Motor neuron (in vitro differentiated cells): ENCODE measurements at regions not wholly inside any gene's neighbourhood (a gene's known extent, or its start where the extent isn't known, plus 50 kb on each side); places are given as distances from the start of the nearest gene placed in this dataset.
"Not testable (repeated sequence)": the region's sequence is repeated elsewhere in the genome, so short reads cannot be mapped to it uniquely, and the experiment has no call there.

ENCODE experiments used
- ATAC-seq, 8 experiments: fragments of 200-7000 bp; cut with Tn5 transposase; replicated peaks in 6 of 8; 2 replicates each; pipeline ENCODE4 v1.8.0; 2021; ENCODE audit warnings: mild to moderate bottlenecking in 8 of 8, moderate library complexity in 8 of 8
- H3K27ac ChIP-seq, 2 donors: fragments of 250-450 bp; sonication (Bioruptor Pico); 2 replicates each; pipeline ENCODE4 v1.9.0; 2021; ENCODE audit warnings: antibody characterized with exemption in 2 of 2, mild to moderate bottlenecking in 2 of 2, moderate library complexity in 1 of 2
- H3K4me1 ChIP-seq, 2 donors: fragments of 250-450 bp; sonication (Bioruptor Pico); replicated peaks in 1 of 2; 2 replicates each; pipeline ENCODE4 v1.6.1; 2021; ENCODE audit warnings: antibody characterized with exemption in 2 of 2, mild to moderate bottlenecking in 2 of 2, moderate library complexity in 1 of 2
- H3K4me3 ChIP-seq, 5 donors: fragments of 250-450 bp; sonication (Bioruptor Pico); 2 replicates each; pipeline ENCODE4 v1.9.0; 2021; ENCODE audit warnings: antibody characterized with exemption in 5 of 5, mild to moderate bottlenecking in 5 of 5, moderate library complexity in 4 of 5
- WGBS, 10 experiments: fragments of 450-650 bp; shearing (Covaris generic); methylation state at CpG; one replicate each; pipeline ENCODE4 v1.0.0; 2022; 5-methylcytosine and 5-hydroxymethylcytosine counted together
- in situ Hi-C, 9 experiments: fragments of 400-800 bp; cut with MboI; loops; one replicate each; pipeline ENCODE4 v1.15.0; 2021; ENCODE audit warnings: low sequenced_read_pairs in 9 of 9, low pct_unique_long_range_greater_than_20kb in 2 of 9; ENCODE audit not compliant: unreplicated experiment in 9 of 9

DNA sequence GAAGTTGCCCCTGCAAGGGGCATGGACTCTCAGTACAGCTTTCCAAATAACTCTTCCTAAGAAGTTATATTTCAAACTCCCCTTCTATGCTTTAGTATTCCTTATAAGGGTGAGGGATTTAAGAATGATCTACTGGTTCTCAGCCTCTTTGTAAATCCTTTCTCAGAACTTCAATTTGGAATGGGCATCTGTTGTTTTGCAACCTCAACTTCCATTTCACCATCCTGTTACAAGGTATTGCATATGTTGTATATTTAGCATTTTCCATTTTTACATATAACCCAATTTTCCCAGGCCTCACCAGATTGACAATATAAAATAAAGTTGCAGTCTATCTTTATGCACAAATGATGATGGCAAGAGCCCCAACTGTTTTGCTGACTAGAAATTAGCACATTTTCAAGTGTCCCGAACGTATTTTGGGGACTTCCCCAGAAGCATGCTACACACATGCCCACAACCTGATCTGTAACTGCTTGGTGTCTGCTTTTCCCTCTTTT is 154.9 kb upstream of the CARMIL1 start:
- Histone ChIP-seq H3K4me1 (no peaks in the 10 kb centered on the region), H3K27ac (no peak overlapping the region), H3K4me3 (no peak overlapping the region)
- in situ Hi-C loops: no loop called here
- 40 to 88% (median 82%) methylated on average over 1 to 2 of the region's 2 CpGs; no CpG with 5 or more reads in 4 of the 10 experiments for WGBS, 10 experiments
- ATAC-seq: peak in 2 of 8 experiments; percentile 17 to 48

DNA sequence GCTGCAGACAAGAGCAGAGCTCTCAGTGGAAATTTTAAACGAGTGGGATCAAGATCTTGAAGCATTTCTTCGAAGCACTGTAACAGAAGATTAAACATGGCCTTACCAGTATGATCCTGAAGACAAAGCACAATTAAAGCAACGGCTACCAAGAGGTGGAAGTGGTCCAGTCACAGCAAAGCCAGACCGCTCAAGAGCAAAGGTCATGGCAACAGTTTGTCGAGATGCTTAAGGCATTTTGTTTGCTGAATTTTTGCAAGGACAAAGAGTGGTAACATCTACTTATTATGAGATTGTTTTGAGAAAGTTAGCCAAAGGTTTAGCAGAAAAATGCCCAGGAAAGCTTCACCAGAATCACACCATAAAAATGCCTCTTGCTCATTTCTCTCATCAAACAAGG is 153.4 kb upstream of the CARMIL1 start:
- in situ Hi-C loops: no loop called here
- Histone ChIP-seq H3K27ac (no peak overlapping the region), H3K4me1 (no peaks in the 10 kb centered on the region), H3K4me3 (no peak overlapping the region)
- WGBS, 10 experiments: 70 to 95% (median 87%) methylated on average over 1 to 5 of the region's 5 CpGs
- no peak for ATAC-seq

- no peak overlapping the region for H3K4me3 ChIP-seq
- no peak for ATAC-seq
- no peaks in the 10 kb centered on the region for H3K4me1 ChIP-seq
- no peak overlapping the region for H3K27ac ChIP-seq
- WGBS, 10 experiments: 56 to 100% (median 86%) methylated on average over 1 to 5 of the region's 5 CpGs
- in situ Hi-C loops: no loop called here
Measured at GRCh38 chr6:25127076-25127837, 151.9 kb upstream of the CARMIL1 start.

DNA sequence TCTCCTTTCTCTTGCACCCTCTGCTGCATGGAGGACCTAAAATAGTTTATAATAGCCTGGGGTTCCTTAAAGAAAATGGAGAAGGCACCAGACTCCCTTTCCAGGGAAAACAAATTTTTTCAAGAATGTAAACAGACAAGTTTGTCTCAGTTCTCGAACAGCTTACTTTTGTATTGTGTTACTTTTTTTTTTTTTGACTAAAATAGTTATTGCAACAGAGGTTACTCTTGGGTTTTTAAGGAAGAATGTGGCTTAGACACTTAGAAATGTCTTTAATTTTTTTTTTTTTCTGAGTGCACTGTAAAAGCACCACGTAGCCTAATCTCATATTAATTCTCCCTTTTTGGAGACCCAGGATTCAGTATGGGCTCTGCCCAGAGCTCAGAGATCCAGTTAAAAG is 148.7 kb upstream of the CARMIL1 start:
- 21 to 95% (median 72%) methylated on average over 2 of the region's 2 CpGs for WGBS, 10 experiments
- Histone ChIP-seq H3K4me3 (no peak overlapping the region), H3K27ac (no peak overlapping the region), H3K4me1 (no peaks in the 10 kb centered on the region)
- in situ Hi-C loops: no loop called here
- ATAC-seq: no peak

DNA sequence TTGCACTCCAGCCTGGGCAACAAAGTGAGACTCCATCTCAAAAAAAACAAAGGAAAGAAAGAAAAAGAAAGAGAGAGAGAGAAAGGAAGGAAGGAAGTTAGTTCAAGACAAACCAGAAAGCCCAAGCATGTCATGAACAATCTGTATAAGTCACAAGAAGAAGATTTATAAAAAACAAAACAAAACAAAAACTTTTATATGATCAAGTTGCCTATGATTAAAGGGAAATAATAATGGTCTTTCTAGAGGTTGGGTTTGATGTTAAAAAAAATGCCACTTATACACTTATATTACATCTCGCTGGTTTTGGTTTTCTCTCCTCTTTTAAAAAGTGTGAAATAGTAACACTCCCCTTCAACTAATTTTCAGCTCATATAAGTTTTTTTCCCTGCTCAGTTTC is 146.2 kb upstream of the CARMIL1 start:
- in situ Hi-C loops: no loop called here
- 70 to 100% (median 90%) methylated on average over 1 of the region's 1 CpG; no CpG with 5 or more reads in 1 of the 10 experiments for WGBS, 10 experiments
- Histone ChIP-seq H3K27ac (no peak overlapping the region), H3K4me1 (no peaks in the 10 kb centered on the region), H3K4me3 (no peak overlapping the region)
- ATAC-seq: no peak

DNA sequence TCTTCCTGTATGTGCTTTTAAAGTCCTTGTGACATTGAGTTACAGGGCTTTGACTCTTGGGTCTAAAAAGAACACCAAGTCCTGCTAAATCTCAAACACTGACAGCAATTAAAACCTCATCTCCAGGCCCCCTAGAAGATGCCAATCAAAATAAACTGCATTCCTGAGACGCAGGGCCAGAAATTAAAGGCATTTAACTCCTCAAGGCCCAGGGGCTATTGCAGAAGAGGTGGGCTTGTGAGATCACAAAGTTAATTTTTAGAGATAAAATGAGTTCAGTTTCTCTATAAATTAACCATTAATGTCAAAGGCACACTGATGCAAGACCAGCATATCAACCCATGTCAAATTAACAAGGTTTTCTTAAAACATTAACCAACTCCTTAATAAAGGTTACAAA is 145.6 kb upstream of the CARMIL1 start:
- in situ Hi-C loops: no loop called here
- Histone ChIP-seq H3K4me3 (no peak overlapping the region), H3K4me1 (no peaks in the 10 kb centered on the region), H3K27ac (no peak overlapping the region)
- no peak for ATAC-seq
- 13 to 82% (median 29%) methylated on average over 1 of the region's 1 CpG; no CpG with 5 or more reads in 3 of the 10 experiments for WGBS, 10 experiments

GRCh38 chr6:25136854-25137253 is 142.3 kb upstream of the CARMIL1 start:
- WGBS, 10 experiments: 71 to 100% (median 100%) methylated on average over 1 to 2 of the region's 3 CpGs; no CpG with 5 or more reads in 7 of the 10 experiments
- Histone ChIP-seq H3K4me3 (no peak overlapping the region), H3K27ac (no peak overlapping the region), H3K4me1 (no peaks in the 10 kb centered on the region)
- in situ Hi-C loops: no loop called here
- peak in 2 of 8 experiments; percentile 10 to 29 for ATAC-seq

GRCh38 chr6:25137480-25137879 is 141.7 kb upstream of the CARMIL1 start:
- ATAC-seq: no peak
- WGBS, 10 experiments: 22 to 100% (median 92%) methylated on average over 2 to 7 of the region's 7 CpGs; no CpG with 5 or more reads in 1 of the 10 experiments
- in situ Hi-C loops: no loop called here
- H3K27ac ChIP-seq: no peak overlapping the region
- no peak overlapping the region for H3K4me3 ChIP-seq
- no peaks in the 10 kb centered on the region for H3K4me1 ChIP-seq

DNA sequence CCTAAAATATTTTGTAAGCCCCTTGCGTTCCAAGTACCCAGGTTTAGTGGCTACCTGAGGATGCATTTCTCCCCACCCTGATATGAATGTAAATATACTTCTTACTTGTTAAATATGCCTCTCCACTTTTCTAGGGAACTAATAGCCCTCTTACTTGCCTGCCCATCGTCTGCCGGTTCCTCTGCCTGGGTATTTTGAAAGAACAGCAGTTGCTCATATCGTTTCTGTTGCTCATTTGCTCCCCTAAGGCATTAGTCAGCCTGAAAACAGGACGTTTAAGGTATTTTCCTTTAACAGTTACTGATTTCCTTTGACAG is 141.3 kb upstream of the CARMIL1 start:
- in situ Hi-C loops: no loop called here
- WGBS, 10 experiments: 6 to 100% (median 68%) methylated on average over 2 to 5 of the region's 5 CpGs; no CpG with 5 or more reads in 1 of the 10 experiments
- no peaks in the 10 kb centered on the region for H3K4me1 ChIP-seq
- H3K27ac ChIP-seq: no peak overlapping the region
- peak in 1 of 8 experiments; percentile 52 for ATAC-seq
- H3K4me3 ChIP-seq: no peak overlapping the region

GRCh38 chr6:25138233-25138933 is 140.8 kb upstream of the CARMIL1 start:
- H3K27ac ChIP-seq: no peak overlapping the region
- ATAC-seq: peak in 5 of 8 experiments; percentile 50 to 98 (median 90)
- in situ Hi-C loops: no loop called here
- 1 to 100% (median 84%) methylated on average over 2 to 7 of the region's 7 CpGs; no CpG with 5 or more reads in 1 of the 10 experiments for WGBS, 10 experiments
- no peak overlapping the region for H3K4me3 ChIP-seq
- H3K4me1 ChIP-seq: no peaks in the 10 kb centered on the region

GRCh38 chr6:25138934-25139415 is 140.2 kb upstream of the CARMIL1 start:
- in situ Hi-C loops: no loop called here
- H3K4me3 ChIP-seq: no peak overlapping the region
- WGBS, 10 experiments: 0 to 97% (median 37%) methylated on average over 1 to 2 of the region's 2 CpGs; no CpG with 5 or more reads in 2 of the 10 experiments
- H3K27ac ChIP-seq: no peak overlapping the region
- no peak for ATAC-seq
- H3K4me1 ChIP-seq: no peaks in the 10 kb centered on the region

DNA sequence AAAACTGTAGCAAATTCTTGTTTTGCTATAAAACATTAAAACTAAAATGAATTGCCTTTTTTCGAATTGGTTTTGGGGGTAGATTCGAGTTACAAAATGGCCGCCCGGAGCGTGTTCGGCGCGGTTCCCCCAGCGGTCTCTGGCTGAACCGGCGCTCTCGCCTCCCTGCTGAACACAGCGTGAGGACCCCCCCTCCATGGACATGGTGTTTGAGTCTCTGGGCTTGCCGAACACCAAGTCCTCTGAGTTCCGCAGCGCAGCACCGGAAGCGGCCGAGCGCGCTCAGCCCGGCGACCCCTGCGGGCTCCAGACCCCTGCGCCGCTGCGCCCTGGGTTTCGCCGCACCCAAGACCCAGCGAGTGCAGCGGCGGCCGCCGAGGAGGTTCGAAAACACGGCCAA is 139.6 kb upstream of the CARMIL1 start:
- in situ Hi-C loops, H3K27ac ChIP-seq, ATAC-seq, H3K4me3 ChIP-seq, H3K4me1 ChIP-seq: not testable (repeated sequence)
- WGBS, 10 experiments: 45 to 100% (median 97%) methylated on average over 6 to 32 of the region's 36 CpGs; no CpG with 5 or more reads in 3 of the 10 experiments

DNA sequence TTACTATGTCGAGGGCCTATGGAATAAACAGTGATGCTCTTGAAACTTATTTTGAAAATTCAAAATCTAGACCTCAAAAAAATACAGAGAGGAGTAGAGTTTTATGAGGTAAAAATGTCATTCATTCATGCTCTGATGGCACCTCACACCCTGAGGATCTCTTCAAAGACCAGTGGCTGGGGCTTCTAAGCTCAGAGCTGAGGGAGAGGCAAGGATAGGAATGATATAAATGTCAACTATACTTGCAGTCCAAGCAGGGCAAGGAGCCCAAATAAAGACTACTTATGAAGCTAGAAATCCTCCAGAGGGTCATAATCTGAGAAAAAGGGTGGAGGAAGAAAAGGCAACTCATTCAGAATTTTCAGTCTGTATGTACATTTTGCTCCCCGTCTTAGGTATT is 136.7 kb upstream of the CARMIL1 start:
- in situ Hi-C loops: no loop called here
- no peak overlapping the region for H3K4me3 ChIP-seq
- no peak overlapping the region for H3K27ac ChIP-seq
- ATAC-seq: no peak
- H3K4me1 ChIP-seq: no peaks in the 10 kb centered on the region
- 70 to 93% (median 83%) methylated on average over 2 of the region's 2 CpGs for WGBS, 10 experiments
